ENCODE measurements at regions not wholly inside any gene's neighbourhood (a gene's known extent, or its start where the extent isn't known, plus 50 kb on each side); places are given as distances from the start of the nearest gene placed in this dataset.

DNA sequence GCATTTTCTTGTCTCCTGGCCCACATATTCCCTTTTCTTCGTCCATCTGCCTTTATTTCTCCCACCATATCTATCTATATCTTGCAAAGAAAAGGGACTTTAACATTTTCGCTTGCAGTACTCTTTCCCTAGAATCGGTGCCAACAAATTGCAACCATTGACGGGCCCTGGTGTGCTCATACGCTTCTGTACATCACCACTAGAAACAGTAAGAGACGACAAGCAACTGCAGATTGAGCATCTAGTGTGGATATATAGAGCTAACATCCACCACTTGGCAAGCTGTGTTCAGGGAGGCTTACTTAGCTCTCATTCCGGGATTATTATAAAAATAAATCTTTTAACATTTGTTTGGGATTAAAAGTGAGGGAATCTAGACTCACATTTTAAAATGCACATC, 230.8 kb upstream of the PKN2 start:
- no peaks in the 10 kb centered on the region for H3K9me3 ChIP-seq (ENCODE audit: control insufficient read depth in 1 of 2, insufficient read depth in 1 of 2, low read length in 2 of 2)
- H3K4me3 ChIP-seq (ENCODE audit: low read length): no peak overlapping the region
- DNase-seq: no peak
- no peaks in the 10 kb centered on the region for H3K4me1 ChIP-seq (ENCODE audit: insufficient read depth, low read length)
- H3K36me3 Mint-ChIP-seq (ENCODE audit: low read depth): no peaks in the 10 kb centered on the region
- no peak overlapping the region for H3K27ac Mint-ChIP-seq
- no peaks in the 10 kb centered on the region for H3K27me3 Mint-ChIP-seq
- POLR2A ChIA-PET: no interaction called here
- CTCF ChIA-PET: no interaction called here
- H3K27ac ChIP-seq (ENCODE audit: low read depth in 1 of 2, low read length in 2 of 2): no peak overlapping the region
- no peak overlapping the region for H3K4me3 Mint-ChIP-seq
- no peaks in the 10 kb centered on the region for H3K4me1 Mint-ChIP-seq (ENCODE audit: low read depth)
- H3K36me3 ChIP-seq (ENCODE audit: insufficient read depth, low read length): no peaks in the 10 kb centered on the region
- TF ChIP-seq, protein P1, sequence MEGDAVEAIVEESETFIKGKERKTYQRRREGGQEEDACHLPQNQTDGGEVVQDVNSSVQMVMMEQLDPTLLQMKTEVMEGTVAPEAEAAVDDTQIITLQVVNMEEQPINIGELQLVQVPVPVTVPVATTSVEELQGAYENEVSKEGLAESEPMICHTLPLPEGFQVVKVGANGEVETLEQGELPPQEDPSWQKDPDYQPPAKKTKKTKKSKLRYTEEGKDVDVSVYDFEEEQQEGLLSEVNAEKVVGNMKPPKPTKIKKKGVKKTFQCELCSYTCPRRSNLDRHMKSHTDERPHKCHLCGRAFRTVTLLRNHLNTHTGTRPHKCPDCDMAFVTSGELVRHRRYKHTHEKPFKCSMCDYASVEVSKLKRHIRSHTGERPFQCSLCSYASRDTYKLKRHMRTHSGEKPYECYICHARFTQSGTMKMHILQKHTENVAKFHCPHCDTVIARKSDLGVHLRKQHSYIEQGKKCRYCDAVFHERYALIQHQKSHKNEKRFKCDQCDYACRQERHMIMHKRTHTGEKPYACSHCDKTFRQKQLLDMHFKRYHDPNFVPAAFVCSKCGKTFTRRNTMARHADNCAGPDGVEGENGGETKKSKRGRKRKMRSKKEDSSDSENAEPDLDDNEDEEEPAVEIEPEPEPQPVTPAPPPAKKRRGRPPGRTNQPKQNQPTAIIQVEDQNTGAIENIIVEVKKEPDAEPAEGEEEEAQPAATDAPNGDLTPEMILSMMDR (IDR thresholded peaks at IDR 0.05): no peak
- no peaks in the 10 kb centered on the region for H3K27me3 ChIP-seq (ENCODE audit: control insufficient read depth in 1 of 2, insufficient read depth in 2 of 2, low read length in 2 of 2)
- ATAC-seq (ENCODE audit: poor library complexity): no peak
- intact Hi-C loops (cut with DNase I, micrococcal nuclease): no loop called here
- peaks cover 9% of the 10 kb centered on the region for H3K9me3 Mint-ChIP-seq

GRCh38 chr1:88454781-88455180, 229.3 kb upstream of the PKN2 start:
- ATAC-seq (ENCODE audit: poor library complexity): no peak
- Histone ChIP-seq H3K9me3 (ENCODE audit: control insufficient read depth in 1 of 2, insufficient read depth in 1 of 2, low read length in 2 of 2) (no peaks in the 10 kb centered on the region), H3K4me1 (ENCODE audit: insufficient read depth, low read length) (no peaks in the 10 kb centered on the region), H3K27me3 (ENCODE audit: control insufficient read depth in 1 of 2, insufficient read depth in 2 of 2, low read length in 2 of 2) (peaks cover under 1 to 2% of the 10 kb centered on the region in 2 experiments), H3K4me3 (ENCODE audit: low read length) (no peak overlapping the region), H3K27ac (ENCODE audit: low read depth in 1 of 2, low read length in 2 of 2) (no peak overlapping the region), H3K36me3 (ENCODE audit: insufficient read depth, low read length) (no peaks in the 10 kb centered on the region)
- DNase-seq: no peak
- Mint-ChIP-seq H3K4me1 (ENCODE audit: low read depth) (no peaks in the 10 kb centered on the region), H3K9me3 (peaks cover 4% of the 10 kb centered on the region), H3K27me3 (peaks cover 7% of the 10 kb centered on the region), H3K4me3 (no peak overlapping the region), H3K36me3 (ENCODE audit: low read depth) (no peaks in the 10 kb centered on the region), H3K27ac (no peak overlapping the region)
- CTCF ChIA-PET: no interaction called here
- intact Hi-C loops (cut with DNase I, micrococcal nuclease): no loop called here
- POLR2A ChIA-PET: no interaction called here
- TF ChIP-seq, protein P1 (IDR thresholded peaks at IDR 0.05): no peak

DNA sequence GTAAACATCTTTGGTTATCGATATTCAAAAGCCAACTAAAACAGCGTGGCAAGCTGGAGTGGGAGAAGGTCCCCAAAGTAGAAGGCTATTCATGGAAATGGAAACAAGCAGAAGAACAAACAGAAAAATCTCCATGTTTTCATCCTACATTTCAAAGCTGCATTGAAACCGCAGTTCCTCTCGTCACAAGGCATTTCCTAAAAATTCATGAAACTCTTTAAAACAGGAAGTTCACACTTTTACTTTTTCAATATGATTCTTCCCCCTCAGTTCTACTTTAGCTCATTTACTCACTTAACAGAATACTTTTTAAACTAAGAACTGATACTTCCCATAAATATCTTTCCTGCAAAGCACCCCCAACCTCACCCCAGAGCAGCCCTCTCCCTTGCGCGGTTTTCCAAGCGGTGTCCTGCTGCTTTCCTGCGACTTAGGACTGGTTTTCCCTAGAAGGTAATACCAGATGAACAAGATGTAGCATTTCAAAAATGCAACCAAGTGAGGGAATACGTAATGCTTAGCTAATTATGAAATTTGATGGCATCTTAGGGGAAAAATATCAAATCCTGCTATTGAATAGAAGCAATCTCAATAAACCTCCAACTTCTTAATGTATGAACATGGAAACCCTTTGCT, 228.3 kb upstream of the PKN2 start:
- Mint-ChIP-seq H3K4me3 (no peak overlapping the region), H3K9me3 (peaks cover 4% of the 10 kb centered on the region), H3K4me1 (ENCODE audit: low read depth) (no peaks in the 10 kb centered on the region), H3K27me3 (peaks cover 16% of the 10 kb centered on the region), H3K36me3 (ENCODE audit: low read depth) (no peaks in the 10 kb centered on the region), H3K27ac (no peak overlapping the region)
- Histone ChIP-seq H3K27ac (ENCODE audit: low read depth in 1 of 2, low read length in 2 of 2) (no peak overlapping the region), H3K36me3 (ENCODE audit: insufficient read depth, low read length) (no peaks in the 10 kb centered on the region), H3K4me1 (ENCODE audit: insufficient read depth, low read length) (no peaks in the 10 kb centered on the region), H3K27me3 (ENCODE audit: control insufficient read depth in 1 of 2, insufficient read depth in 2 of 2, low read length in 2 of 2) (peaks cover 4 to 5% of the 10 kb centered on the region in 2 experiments), H3K4me3 (ENCODE audit: low read length) (no peak overlapping the region), H3K9me3 (ENCODE audit: control insufficient read depth in 1 of 2, insufficient read depth in 1 of 2, low read length in 2 of 2) (no peaks in the 10 kb centered on the region)
- CTCF ChIA-PET: no interaction called here
- DNase-seq: peak in 1 of 14 experiments; percentile 3
- POLR2A ChIA-PET: no interaction called here
- intact Hi-C loops (cut with DNase I, micrococcal nuclease): no loop called here
- TF ChIP-seq, protein P1 (IDR thresholded peaks at IDR 0.05): no peak
- no peak for ATAC-seq (ENCODE audit: poor library complexity)

Measured in CD4-positive, alpha-beta T cell (primary cell).